Stimulated activated CD4-positive, alpha-beta T cell treated with anti-CD3 and anti-CD28 coated beads, Interleukin-1b, Interleukin-23, amount 100 ng/mL, for 4 hours (primary cell): ENCODE measurements at regions not wholly inside any gene's neighbourhood (a gene's known extent, or its start where the extent isn't known, plus 50 kb on each side); places are given as distances from the start of the nearest gene placed in this dataset.
"Not testable (repeated sequence)": the region's sequence is repeated elsewhere in the genome, so short reads cannot be mapped to it uniquely, and the experiment has no call there.

ENCODE experiments used
- DNase-seq, 2 donors: peaks; one replicate each; pipeline ENCODE4 v3.0.0-alpha.2; 2020; ENCODE audit warnings: low read depth in 2 of 2

DNA sequence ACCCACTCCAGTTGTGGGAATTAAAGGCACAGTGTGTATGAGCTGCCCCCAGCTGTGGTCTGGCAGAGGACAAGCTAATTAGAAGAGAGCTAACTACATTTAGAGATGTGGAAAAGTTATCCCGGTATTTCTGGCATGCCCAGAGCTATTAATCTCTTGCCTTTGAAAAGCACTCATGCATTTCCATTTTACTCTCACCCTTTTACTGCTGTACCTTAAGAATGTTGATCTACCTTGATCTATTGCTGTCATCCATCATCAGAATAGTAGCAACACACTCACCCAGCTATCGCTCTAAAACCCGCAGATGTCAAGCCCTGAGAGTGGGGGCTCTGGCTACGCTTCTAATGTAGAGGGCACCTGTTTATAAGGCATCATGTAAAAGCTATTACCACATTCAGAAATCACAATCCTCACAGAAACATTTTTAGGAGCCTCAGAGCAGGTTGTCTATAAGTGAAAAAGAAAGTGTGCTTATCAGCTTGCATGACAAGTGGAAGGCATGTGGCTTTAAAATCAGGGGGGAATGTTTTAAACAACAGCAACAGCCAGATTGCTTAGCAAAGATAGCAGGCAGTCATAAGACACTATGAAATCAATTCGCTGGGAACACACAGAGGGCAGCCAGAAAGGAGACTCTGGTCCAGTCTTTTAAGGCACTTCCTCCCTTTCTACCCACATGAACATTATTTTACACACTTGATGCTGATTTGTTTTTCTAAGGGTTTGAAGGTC lies 224.2 kb upstream of the IRS2 start:
- no peak for DNase-seq

DNA sequence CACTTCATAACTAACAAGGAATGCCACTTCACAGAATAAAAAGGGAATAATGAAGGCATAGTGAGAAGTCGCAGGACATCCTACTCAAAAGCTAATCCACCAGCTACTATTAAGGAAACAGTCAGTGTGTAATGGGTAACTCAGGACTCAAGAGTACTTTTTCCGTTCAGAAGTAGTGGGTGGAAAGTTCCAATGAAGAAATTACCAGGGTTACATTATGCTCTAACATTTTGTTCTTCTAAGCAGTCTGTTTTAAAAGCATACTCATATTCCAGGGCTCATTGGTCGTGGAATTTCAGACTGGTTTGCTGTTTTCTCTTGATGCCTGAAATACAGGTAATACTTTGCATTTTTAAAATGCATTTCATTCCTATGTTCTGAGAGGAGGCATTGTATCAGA lies 222.4 kb upstream of the IRS2 start:
- DNase-seq, result no peak

DNA sequence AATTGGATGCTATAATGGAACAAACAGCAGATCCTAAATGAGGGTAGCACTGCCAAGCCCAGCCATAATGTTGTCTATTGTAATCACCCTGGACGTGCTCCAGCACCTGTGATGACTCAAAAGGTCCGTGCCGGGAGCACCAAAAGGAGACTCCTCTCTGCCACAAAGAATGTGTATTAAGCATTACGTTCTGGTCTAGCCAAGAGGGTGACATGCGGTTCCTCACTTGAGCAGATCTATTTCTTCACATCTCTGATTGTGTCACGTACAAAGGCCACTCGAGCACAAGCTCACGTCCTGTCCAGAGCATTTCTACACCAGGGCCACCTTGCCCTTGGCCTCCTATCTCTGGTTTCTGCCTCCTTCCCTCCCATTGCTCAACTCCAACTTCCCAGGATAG lies 219.9 kb upstream of the IRS2 start:
- DNase-seq, result no peak

DNA sequence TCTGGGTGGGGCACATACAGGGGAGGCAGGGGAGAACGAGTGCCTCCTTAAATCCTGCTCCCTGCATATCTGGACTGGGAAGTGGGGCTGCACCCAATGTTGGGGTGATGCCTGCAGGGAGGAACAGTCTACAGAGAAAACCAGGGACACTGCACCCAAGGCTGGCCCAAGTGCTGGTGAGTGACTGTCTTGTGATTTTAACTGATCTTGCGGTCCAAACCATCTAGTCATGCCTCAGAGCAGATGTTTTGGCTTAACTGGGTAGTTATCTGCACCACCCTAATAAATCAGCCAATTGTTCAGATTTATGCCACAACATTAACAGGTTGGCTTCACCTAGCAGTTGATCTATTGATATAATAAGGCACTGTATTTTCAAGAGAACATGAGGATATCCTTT lies 219.2 kb upstream of the IRS2 start:
- no peak for DNase-seq

DNA sequence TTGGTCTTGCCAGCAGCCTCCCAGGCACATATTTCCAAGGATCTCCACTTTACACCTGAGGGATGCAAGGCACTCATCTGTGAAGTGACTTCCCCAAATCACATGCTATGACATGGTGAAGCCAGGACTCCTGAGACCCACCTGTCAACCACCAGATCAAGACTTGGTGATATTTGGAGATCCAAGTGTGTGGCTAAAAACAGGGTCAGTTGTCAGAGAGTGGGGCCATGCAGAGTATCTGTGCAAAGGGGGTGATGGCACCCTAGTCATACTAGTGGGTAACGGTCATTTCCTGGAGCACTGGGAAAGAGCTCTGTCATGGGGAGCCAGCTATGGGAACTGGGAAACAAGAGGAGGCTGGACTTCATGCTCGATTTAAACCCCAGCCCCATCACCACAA lies 218.4 kb upstream of the IRS2 start:
- no peak for DNase-seq

DNA sequence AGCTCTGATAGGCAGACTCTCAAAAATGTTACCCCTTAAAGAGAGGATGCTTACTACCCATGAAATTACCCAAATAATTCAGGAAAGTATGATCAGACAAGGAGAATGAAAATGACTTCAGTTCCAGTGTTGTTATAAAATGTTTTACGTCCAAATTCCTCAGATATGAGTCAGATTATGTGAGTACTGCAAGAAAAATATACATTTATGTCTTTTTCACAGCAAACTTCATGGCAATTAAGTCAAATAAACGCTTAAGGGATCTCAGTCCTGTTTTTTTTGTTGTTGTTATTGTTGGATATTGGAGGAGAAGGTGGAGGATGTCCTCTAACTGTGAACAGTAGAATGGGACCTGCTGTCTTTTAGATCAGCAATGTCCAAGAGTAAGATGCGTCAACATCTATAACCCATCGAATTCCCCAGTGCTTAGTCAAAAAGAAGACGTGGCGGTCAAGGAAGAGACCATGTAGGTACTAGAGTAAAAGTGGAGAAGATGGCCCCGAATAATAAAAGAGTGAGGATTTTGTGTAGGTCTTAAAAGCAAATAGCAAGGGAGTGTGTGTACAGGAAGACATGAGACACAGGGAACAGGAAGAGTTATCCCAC lies 215.4 kb upstream of the IRS2 start:
- no peak for DNase-seq

DNA sequence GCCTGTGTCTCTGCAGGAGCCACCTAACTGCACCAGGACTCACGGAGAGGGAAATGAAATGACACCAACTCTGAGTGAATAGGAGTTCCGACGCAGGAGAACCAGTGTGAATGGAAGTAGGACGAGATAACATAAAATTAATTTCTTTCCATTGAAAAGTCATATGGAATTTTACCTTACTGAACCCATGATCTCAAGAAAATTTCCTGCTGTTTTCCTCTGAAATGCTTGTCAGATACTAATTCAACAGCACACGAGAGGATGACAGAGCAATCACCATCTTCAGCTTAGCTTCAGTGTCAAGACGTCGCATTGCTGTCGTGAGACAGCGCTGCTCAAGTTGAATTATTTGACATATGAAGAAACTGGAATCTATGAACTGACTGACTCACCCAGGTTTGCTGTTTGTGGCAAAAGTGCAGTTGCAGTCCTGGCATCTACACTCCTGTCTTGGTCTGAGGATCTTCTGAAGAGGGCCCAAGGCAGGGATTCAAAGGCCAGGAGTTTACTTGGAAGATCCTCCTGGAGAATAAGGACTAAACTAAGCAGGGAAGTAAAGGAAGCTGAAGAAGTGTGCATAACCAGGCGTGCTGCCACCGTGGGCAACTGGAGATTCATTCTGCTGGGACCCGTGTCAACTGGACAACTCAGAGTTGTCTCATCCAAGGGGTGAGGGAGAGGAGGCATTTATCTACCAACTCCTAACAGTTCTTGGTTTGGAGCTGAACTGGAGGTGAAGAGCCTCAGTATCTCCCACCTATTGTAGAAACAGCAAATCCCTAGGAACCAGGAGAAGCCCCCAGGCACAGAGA lies 214.4 kb upstream of the IRS2 start:
- DNase-seq, result no peak

DNA sequence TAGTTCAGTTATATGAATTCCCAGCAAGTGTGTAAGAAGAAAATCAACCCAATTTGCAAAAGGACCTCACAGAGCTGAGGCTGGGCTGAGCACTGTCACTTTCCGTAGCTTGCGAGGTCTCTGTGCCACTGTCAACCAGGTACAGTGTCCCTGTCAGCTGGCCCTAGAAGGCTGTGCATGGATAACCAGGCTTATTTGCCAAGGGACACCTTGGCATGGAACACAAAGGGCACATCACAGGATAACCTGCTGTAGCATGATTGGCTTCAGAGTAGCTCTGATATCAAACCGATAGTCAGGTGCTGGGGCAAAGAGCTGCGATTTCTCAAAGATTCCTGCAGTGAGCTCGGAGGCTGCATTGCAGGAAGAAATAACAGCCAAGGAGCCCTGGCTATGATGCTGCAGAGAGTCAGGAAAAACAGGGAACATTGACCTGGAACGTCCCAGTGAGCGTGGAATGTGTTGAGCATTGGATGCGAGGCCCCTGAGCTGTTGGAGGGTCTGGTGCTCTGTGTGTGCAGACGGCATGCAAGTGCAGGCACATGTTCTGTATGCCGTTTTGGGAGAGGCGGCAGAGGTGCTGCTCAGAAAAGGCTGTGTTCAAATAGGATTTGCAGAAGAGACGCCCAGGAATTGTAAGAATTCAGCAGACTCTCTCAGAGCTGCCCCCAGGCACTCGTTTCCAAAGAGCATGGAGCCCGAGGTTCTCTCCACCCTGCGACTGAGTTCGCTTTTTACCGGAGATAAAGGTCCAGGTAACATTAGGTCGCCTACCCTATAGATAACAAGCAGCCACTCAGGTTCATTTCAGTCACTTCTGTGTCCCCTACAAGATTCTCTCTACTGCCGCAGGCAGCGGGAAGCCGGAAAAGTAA lies 213.5 kb upstream of the IRS2 start:
- no peak for DNase-seq

DNA sequence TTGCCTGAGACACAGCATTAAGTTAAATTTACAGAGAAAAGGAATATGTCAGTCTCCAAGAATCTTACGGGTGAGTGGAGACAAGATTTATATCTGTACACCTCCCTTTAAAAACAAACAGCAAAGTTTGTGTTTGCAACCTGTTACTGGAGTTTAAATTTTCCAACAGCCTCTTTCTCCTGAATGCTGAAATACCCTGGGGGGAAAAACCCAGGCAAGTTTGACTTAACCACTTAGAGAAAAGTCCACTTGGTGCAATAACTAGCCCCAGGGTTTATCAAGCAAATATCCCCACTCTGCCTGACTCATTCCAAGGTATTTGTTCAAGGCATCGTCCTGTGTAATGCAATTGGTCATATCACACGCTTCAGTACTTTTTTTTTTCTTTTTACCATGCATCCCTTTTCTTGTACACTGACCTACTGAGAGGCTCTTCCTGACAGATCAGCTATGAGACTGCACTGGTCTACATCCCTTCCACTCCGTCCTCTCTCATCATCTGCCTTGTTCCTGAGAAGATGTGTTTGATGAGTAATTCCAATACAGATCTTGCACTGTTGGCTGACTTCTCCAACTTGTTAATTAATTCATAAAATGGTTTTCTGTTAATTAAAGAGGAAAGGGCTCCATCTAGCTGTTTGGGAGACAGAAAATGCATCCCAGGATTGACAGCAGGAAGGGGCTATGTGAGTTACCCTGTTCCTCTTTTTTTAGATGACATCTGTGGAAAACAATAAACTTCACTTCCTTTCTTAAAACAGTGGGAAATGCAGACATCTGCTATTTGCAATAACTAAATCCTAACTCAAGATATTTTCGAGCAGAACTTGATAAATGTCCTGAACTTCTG lies 212.5 kb upstream of the IRS2 start:
- no peak for DNase-seq

DNA sequence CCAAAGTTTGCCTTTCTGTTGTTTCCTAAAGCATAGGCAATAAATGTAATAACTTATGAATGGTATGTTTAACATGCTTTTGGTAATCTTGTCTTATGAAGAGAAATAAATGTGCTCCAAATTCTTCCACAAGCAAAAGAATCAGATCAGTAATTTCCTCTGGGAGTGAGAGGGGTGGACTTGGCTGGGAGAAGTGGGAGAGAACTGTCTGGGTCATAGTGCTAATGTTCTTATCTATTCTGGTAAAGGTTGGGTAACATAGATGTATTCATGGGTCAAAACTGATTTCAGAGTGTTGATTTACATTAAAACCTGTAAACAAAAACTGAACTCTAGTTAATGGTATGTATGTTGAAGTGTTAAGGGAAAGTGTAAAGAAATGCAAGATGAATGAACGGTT lies 211.7 kb upstream of the IRS2 start:
- no peak for DNase-seq

DNA sequence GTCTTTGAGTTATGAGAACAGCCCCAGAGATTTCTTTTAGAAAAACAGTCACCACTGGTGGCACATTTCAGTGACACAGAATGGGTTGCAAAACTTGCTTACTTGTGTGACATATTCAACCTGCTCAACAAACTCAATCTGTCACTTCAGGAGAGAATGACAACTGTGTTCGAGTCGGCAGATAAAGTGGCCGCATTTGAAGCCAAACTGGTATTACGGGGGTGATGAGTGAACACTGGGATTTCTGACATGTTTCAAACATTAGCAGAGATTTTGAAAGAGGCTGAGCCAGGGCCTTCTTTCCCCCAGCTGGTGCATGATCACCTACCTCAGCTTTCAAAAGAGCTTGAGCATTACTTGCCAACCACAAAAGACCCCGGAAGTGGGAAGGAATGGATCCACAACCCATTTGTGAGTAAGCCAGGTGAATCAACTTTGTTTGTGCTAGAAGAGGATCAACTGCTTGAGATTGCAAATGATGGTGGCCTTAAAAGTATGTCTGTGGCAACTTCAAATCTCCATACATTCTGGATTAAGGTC lies 210.7 kb upstream of the IRS2 start:
- not testable (repeated sequence) for DNase-seq

DNA sequence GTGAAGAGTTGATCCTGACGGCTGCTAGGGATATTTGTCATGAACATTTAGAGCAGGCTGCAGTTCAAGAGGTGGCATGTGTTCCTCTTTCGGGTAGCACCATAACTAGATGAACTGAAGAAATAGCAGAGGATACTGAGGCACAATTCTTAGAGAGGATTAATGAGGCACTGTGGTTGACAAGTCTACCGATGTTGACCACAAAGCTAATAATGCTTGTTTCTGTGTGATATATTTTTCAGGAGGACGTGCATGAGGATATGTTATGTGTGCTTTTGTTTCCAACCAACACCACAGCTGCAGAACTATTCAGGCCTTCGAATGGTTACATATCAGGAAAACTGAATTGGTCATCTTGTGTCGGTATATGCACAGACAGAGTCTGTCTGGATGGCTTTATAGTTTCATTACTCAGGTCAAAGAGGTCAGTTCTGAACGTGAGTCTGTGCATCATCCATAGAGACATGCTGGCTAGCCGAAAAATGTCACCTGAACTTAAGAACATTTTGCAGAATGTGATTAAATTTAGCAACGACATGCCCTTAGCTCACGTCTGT lies 210.1 kb upstream of the IRS2 start:
- DNase-seq, result no peak

DNA sequence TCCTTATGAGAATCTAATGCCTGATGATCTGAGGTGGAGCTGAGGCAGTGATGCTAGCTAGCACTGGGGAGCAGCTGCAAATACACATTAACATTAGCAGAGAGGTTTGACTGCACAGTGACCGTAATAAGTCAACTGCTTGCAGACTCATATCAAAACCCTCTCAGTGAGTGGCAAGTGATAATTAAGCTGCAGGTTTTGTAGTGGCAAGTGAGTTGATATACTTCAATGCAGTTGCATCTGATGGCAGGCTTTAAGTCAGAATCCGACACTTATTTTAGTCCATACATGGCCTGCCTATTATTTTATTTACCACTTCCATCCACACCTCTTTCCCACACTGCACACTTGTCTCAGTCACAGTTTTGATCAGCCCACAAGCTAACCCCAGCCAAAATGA lies 209.2 kb upstream of the IRS2 start:
- DNase-seq, result no peak

DNA sequence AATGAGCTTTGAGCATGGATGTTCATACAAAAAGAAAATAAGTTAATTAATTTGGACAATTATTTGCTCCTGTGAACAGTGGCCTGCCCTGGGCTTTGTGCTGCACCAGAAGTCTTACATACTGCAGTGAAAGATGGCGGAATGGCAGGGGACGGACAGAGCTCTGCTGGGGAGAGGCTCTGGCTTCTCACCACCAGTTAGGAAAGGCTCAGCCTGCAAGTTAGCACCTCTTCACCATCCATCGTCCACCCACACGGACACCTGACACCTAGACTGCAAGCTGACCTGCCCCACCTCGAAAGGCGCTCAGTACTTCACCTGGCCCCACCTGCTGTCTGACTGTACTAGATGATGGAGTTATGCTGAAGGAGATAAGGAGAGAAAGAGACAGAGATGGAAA lies 203.9 kb upstream of the IRS2 start:
- no peak for DNase-seq

DNA sequence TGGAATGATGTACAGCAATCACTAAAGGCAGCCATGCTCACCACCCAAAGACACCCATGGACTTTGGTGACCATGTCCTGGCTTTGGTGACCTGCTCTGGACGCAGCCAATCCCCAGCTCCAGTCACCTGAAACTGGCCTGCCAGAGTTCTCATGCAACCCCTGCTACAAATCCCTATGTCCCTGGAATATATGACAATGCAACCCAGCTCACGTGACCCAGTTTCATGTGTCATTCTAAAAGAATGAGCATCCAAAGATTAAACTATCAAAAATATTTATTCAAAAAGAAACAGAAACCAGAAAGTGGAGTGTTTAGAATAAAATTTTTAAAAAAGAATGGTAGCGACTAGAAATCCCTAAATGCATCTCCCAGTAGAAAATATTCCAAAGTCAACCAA lies 203.3 kb upstream of the IRS2 start:
- no peak for DNase-seq

DNA sequence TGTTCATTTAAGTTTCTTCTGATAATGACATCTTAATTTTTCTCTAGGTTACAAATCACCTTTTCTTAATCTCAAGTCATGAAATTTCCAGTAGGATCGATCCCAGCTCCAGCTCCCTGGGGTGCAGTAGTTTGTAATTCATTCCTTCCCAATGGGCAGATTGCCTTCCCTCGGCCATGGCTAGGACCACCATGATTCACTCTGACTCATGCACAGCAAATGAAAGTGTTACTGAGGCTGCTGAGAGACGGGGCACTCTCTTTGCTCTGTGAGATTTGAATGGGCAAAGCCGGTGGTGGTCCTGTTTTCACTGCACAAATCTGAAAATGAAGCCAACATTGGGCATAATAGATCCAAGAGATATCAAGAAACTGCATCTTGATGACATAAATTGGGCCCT lies 202.8 kb upstream of the IRS2 start:
- DNase-seq, result no peak

DNA sequence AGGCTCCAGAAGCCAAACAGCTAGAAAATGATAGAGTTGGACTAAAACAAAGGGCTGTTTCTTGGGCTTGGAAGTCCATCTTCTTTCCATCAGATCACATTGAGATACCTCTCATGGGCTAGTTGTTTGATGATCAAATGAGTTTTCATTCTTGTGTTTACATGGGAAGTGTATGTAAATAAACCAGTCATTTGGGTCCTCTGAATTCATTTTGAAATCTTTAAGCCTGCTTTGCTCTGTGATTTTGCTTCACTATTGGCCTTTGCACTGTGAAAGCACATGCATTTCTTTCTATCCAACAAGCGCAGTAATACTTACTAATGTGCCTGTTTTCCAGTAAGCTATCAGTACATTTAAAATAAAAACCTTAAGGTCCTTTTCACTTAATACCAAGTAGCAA lies 200.5 kb upstream of the IRS2 start:
- no peak for DNase-seq

DNA sequence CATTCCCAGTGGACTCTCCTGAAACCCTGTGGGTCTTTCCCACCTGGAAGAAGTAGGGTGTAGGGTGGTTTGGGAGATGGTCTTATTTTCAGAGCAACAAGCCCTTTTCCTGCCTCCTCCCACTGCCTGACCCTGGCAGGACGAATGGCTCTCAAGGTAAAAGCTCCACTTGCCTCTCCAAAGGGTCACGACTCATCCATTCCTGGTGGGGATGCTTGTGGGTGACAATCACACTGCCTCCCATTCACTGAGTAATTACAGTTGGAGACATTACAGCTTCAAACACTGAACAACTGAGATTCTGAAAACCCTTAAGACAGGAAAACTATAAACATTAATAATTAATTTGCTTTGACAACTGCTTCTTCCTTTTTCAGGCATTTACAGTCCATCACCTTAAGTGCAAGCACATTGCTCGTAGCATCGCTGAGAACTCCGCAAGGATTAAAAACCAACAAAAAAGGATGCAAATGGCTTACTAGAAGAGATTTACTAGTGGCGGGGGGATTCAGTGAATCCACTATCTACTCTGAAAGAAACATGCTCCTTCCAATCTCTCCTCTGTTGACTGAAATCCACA lies 199.6 kb upstream of the IRS2 start:
- DNase-seq, result no peak

DNA sequence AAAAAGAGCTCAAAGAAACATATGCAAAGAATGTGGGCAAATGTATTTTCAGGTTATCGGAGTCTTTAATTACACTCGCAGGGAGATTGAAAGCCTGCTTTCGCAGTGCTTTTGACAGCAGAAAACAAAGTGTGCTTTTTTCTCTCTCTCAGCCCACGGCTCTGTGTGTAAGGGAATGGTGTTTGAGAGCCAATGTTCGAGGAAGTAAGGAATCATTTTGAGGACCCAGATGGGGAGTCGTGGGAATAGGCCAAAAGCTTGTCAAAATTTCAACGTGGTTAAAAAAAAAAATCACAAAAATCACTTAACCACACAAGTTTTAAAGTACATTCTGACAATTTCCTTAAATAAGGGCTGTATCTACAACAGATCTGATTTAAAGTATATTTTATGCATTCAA lies 197.1 kb upstream of the IRS2 start:
- DNase-seq, result no peak

DNA sequence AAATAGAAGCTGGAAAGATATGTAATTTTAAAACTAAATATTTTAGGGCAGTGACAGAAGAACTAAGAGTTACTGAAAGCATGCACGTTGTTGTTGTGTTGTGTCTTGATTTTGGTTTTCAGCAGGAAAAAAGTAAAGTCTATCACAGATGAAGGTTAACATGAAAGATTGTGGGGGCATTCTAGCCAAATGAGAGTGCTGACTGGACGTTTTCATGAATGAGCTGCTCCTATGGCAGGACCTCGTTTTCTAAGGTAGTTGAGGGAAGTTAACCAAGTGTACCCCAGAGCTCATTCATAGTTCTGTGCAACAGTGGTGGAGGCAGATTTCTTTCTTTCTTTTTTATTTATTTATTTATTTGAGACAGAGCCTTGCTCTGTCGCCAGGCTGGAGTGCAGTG lies 194.6 kb upstream of the IRS2 start:
- DNase-seq, result no peak
